Neural progenitor cell (in vitro differentiated cells): ENCODE measurements at regions not wholly inside any gene's neighbourhood (a gene's known extent, or its start where the extent isn't known, plus 50 kb on each side); places are given as distances from the start of the nearest gene placed in this dataset.

Experiments
- EZH2 ChIP-seq: fragments of 200-600 bp; sonication (generic); IDR thresholded peaks from 2 replicates; pipeline ENCODE4 v1.6.1; 2017; ENCODE audit warnings: antibody characterized with exemption, mild to moderate bottlenecking, moderate library complexity
- EZH2phosphoT487 ChIP-seq: fragments of 200-600 bp; sonication (generic); IDR thresholded peaks from 2 replicates; pipeline ENCODE4 v1.6.1; 2017; ENCODE audit warnings: antibody characterized with exemption
- TF ChIP-seq, protein P1 (sequence below): fragments of 200-600 bp; sonication (generic); IDR thresholded peaks from 2 replicates; pipeline ENCODE4 v1.5.1; 2017; ENCODE audit warnings: antibody characterized with exemption, mild to moderate bottlenecking

DNA sequence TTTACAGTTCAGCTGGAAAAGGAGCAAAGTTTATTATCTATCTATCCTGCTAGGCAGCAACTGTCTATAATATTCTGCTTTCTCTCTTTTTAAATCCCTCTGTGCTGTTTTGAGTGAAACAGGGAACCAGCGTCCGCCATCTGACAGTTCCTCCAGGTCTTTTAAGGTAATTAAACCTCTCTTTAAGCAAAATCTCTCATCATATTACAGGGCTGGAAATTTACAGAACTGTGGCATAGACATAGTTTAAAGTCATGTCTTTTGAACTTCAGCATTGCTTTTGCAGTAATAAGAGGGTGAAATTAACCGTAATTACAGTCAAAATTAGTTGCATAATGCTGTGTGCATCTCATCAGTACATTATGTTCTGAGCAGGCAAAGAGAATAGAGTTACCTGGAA is 263.4 kb upstream of the KCNMB2 start:
- no peak for TF ChIP-seq EZH2
- no peak for TF ChIP-seq EZH2phosphoT487
- TF ChIP-seq, protein P1, sequence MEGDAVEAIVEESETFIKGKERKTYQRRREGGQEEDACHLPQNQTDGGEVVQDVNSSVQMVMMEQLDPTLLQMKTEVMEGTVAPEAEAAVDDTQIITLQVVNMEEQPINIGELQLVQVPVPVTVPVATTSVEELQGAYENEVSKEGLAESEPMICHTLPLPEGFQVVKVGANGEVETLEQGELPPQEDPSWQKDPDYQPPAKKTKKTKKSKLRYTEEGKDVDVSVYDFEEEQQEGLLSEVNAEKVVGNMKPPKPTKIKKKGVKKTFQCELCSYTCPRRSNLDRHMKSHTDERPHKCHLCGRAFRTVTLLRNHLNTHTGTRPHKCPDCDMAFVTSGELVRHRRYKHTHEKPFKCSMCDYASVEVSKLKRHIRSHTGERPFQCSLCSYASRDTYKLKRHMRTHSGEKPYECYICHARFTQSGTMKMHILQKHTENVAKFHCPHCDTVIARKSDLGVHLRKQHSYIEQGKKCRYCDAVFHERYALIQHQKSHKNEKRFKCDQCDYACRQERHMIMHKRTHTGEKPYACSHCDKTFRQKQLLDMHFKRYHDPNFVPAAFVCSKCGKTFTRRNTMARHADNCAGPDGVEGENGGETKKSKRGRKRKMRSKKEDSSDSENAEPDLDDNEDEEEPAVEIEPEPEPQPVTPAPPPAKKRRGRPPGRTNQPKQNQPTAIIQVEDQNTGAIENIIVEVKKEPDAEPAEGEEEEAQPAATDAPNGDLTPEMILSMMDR: no peak
